Adrenal gland (tissue), 9 donors: ENCODE measurements at regions not wholly inside any gene's neighbourhood (a gene's known extent, or its start where the extent isn't known, plus 50 kb on each side); places are given as distances from the start of the nearest gene placed in this dataset.

Experiments
- DNase-seq, 7 donors: peaks; one replicate each; pipeline ENCODE4 v3.0.0-alpha.2; 2019 to 2020
- H3K27ac ChIP-seq, 5 donors: fragments of 200-600 bp; sonication (generic) in 4 of 5; 1 replicate in 3 of 5; 2 replicates in 2 of 5; pipeline versions ENCODE4 v1.5.1 to v1.8.0; 2016 to 2020; ENCODE audit warnings: mild to moderate bottlenecking in 1 of 5
- H3K27me3 ChIP-seq: fragments of 200-600 bp; 2 replicates; pipeline ENCODE4 v1.8.0; 2021
- H3K36me3 ChIP-seq, 2 donors: fragments of 200-600 bp; replicated peaks in 1 of 2; 1 replicate in 1 of 2; 2 replicates in 1 of 2; pipeline versions ENCODE4 v1.5.1 to v1.8.0; 2018 to 2022
- H3K4me1 ChIP-seq, 2 donors: fragments of 200-600 bp; replicated peaks in 1 of 2; 1 replicate in 1 of 2; 2 replicates in 1 of 2; pipeline versions ENCODE4 v1.5.1 to v1.8.0; 2018 to 2021
- H3K4me3 ChIP-seq, 4 donors: fragments of 200-600 bp; sonication (generic) in 3 of 4; one replicate each; pipeline ENCODE4 v1.5.1; 2016 to 2018
- H3K9me3 ChIP-seq, 3 donors: fragments of 200-600 bp; sonication (generic) in 1 of 3; replicated peaks in 1 of 3; 1 replicate in 2 of 3; 2 replicates in 1 of 3; pipeline versions ENCODE4 v1.5.1 to v1.8.0; 2016 to 2021
- POLR2A ChIP-seq, 2 donors: fragments of 450-650 bp; IDR thresholded peaks; one replicate each; pipeline ENCODE4 v1.6.1; 2017; ENCODE audit warnings: antibody characterized with exemption in 2 of 2, mild to moderate bottlenecking in 2 of 2, moderate library complexity in 1 of 2
- WGBS, 4 donors: extraction: QIAGEN DNeasy Blood & Tissue Kit in 2 of 4; methylation state at CpG; one replicate each; pipeline versions ENCODE4 v1.1.5 to v1.1.7; 2013 to 2017; 5-methylcytosine and 5-hydroxymethylcytosine counted together
- intact Hi-C, 2 donors: fragments of 100-400 bp; cut with DNase I; formaldehyde crosslinking; loops; one replicate each; pipeline versions ENCODE4 v1.14.1 to v1.15.0; 2022 to 2023
- TF ChIP-seq, protein P1 (sequence below), 6 experiments: fragments of 450-650 bp in 4 of 6; fragments of 200-600 bp in 2 of 6; sonication (generic) in 1 of 6; IDR thresholded peaks; 1 replicate in 5 of 6; 2 replicates in 1 of 6; pipeline versions ENCODE4 v1.5.1 to v1.8.0; 2016 to 2021; ENCODE audit warnings: antibody characterized with exemption in 6 of 6, mild to moderate bottlenecking in 2 of 6, moderate library complexity in 1 of 6
- donor health status: healthy with polysubstance abuse.
- donor health status: Bipolar disorder and iron deficiency.
- donor health status: DM: yes; HTN: yes; CAD: no.
- donor health status: DM: no; HTN: no; CAD: no.
- donor health status: DM: no; HTN: no; CAD: no.

DNA sequence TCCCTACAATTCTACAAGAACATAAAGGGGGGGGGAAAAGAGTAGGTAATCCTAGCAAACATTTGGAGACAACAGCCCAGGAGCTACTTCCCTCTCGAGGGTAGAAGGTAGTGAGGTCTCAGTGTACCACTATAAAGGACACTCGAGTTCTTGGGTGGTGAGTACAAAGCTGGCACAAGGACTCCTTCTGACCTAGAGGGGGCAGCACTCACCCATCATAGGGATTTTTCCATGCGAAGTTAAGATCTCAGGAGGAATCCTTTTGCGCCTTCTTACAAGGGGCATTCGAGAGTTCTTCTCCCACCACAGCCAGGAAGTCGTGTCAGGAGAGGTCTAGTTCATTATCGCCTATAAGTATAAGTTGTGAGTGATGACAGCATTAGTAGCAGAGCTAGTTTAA is 200.2 kb upstream of the RBM19 start:
- Histone ChIP-seq H3K27ac (no peak overlapping the region), H3K4me1 (no peaks in the 10 kb centered on the region), H3K4me3 (no peak overlapping the region), H3K9me3 (no peaks in the 10 kb centered on the region), H3K36me3 (no peaks in the 10 kb centered on the region), H3K27me3 (peaks cover 11% of the 10 kb centered on the region)
- WGBS, 4 donors, result 14 to 22% (median 17%) methylated on average over 7 of the region's 7 CpGs
- TF ChIP-seq, protein P1, sequence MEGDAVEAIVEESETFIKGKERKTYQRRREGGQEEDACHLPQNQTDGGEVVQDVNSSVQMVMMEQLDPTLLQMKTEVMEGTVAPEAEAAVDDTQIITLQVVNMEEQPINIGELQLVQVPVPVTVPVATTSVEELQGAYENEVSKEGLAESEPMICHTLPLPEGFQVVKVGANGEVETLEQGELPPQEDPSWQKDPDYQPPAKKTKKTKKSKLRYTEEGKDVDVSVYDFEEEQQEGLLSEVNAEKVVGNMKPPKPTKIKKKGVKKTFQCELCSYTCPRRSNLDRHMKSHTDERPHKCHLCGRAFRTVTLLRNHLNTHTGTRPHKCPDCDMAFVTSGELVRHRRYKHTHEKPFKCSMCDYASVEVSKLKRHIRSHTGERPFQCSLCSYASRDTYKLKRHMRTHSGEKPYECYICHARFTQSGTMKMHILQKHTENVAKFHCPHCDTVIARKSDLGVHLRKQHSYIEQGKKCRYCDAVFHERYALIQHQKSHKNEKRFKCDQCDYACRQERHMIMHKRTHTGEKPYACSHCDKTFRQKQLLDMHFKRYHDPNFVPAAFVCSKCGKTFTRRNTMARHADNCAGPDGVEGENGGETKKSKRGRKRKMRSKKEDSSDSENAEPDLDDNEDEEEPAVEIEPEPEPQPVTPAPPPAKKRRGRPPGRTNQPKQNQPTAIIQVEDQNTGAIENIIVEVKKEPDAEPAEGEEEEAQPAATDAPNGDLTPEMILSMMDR (IDR thresholded peaks at IDR 0.05), result peak; percentile 40 to 74 (median 68)
- TF ChIP-seq POLR2A (IDR thresholded peaks at IDR 0.05), result no peak
- DNase-seq, result peak; percentile 36 to 67 (median 47)
- intact Hi-C loops, result loop anchor here in 1 of 2 donors (5.0 to 10.0 kb wide), 2 partner anchors 308 to 341 kb away; no protein-coding TSS in a partner anchor

DNA sequence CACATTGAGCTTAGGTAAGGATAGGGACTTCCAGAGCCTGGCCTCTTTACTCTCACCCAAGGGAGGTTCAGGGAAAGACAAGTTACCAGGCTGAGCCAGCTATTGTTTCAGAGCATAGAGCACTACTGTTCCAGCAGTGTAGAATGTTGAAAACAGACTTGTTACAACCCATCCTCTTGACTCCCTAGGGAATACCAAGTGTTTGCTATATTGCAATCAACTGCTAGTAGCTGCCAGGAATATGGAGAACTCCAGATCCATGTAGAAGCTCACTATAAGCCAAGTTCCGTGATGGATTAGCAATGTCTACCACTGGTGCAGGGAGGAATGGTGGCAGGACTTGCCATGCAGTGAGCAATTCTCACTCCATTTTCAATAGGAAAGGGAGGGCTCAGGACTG is 199.8 kb upstream of the RBM19 start:
- intact Hi-C loops, result loop anchor here in 1 of 2 donors (5.0 to 10.0 kb wide), 2 partner anchors 309 to 341 kb away; no protein-coding TSS in a partner anchor
- Histone ChIP-seq H3K9me3 (no peaks in the 10 kb centered on the region), H3K36me3 (no peaks in the 10 kb centered on the region), H3K4me3 (no peak overlapping the region), H3K27ac (no peak overlapping the region), H3K27me3 (peaks cover 11% of the 10 kb centered on the region), H3K4me1 (no peaks in the 10 kb centered on the region)
- WGBS, 4 donors, result 40 to 60% (median 53%) methylated on average over 1 of the region's 1 CpG
- no peak for DNase-seq
- TF ChIP-seq, protein P1 (IDR thresholded peaks at IDR 0.05), result no peak
- TF ChIP-seq POLR2A (IDR thresholded peaks at IDR 0.05), result no peak

DNA sequence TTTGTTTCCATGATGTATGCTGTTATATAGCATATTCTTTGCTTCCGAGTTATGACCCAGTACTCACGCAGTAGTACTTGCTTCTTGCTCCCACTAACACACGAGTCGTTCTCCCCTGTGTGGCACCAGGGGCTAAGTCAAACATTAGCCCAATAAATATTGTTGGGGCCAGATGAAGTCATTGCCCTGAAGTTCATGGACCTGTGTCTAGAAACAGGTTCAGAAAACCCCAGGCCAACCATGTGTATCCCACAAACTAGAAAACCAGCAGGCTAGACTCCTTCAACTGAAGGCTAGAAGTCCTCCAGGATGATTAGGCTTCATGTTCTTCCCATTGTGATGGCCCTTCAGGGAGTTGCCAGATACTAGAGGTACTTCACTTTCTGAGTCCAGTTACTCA is 198.2 kb upstream of the RBM19 start:
- no peak for DNase-seq
- 80 to 88% (median 82%) methylated on average over 4 of the region's 4 CpGs for WGBS, 4 donors
- H3K9me3 ChIP-seq, result no peaks in the 10 kb centered on the region
- no peak overlapping the region for H3K4me3 ChIP-seq
- peaks cover 11% of the 10 kb centered on the region for H3K27me3 ChIP-seq
- no peak overlapping the region for H3K27ac ChIP-seq
- no peak for TF ChIP-seq POLR2A (IDR thresholded peaks at IDR 0.05)
- TF ChIP-seq, protein P1 (IDR thresholded peaks at IDR 0.05), result no peak
- H3K4me1 ChIP-seq, result no peaks in the 10 kb centered on the region
- no peaks in the 10 kb centered on the region for H3K36me3 ChIP-seq
- intact Hi-C loops, result loop anchor here in 1 of 2 donors (10.0 kb wide), 1 partner anchor 310 kb away; no protein-coding TSS in a partner anchor

DNA sequence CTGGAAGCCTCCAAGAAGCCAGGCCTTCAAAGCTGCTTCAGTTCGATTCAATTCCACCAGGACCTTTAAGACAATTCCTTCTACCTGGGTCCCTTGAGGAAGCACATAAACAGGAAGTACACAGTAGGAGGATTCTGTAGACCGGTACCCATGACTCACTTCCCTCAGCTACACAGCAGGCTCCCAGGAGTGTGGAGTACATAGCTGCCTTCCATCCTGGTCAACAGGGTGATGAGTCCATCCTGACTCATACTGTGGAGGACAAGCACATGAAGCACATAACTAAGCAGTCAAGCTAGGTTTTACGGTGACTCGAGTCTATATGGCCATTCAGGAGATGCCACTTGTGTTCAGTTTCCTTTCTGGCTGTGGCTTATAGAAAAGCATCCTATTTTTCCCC is 197.6 kb upstream of the RBM19 start:
- TF ChIP-seq POLR2A (IDR thresholded peaks at IDR 0.05), result no peak
- TF ChIP-seq, protein P1 (IDR thresholded peaks at IDR 0.05), result no peak
- Histone ChIP-seq H3K36me3 (no peaks in the 10 kb centered on the region), H3K4me1 (no peaks in the 10 kb centered on the region), H3K27me3 (peaks cover 11% of the 10 kb centered on the region), H3K27ac (no peak overlapping the region), H3K4me3 (no peak overlapping the region), H3K9me3 (no peaks in the 10 kb centered on the region)
- intact Hi-C loops, result loop anchor here in 1 of 2 donors (10.0 kb wide), 1 partner anchor 311 kb away; no protein-coding TSS in a partner anchor
- 50 to 62% (median 54%) methylated on average over 4 of the region's 4 CpGs for WGBS, 4 donors
- DNase-seq, result peak in 1 of 7 donors; percentile 6
